ENCODE measurements at regions not wholly inside any gene's neighbourhood (a gene's known extent, or its start where the extent isn't known, plus 50 kb on each side); places are given as distances from the start of the nearest gene placed in this dataset.

DNA sequence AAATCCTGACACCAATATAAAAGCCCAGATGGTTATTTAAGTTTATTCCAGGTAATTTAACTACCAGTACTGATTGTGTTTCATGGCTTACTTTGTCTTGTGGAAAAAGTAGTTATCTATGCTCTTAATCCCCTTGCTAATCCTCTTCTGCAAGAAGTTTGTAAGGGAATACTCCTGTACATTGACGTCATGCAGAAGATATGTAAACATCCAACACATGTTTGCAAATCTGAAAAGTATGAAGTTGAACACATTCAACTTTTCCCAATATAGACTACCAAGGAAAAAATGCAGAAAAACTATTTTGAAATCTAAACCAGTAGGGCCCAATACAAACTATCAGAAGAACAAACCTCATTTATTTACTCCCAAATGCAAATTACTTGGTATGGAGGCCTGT is 56.3 kb upstream of the ELL2 start:
- ATAC-seq: no peak

DNA sequence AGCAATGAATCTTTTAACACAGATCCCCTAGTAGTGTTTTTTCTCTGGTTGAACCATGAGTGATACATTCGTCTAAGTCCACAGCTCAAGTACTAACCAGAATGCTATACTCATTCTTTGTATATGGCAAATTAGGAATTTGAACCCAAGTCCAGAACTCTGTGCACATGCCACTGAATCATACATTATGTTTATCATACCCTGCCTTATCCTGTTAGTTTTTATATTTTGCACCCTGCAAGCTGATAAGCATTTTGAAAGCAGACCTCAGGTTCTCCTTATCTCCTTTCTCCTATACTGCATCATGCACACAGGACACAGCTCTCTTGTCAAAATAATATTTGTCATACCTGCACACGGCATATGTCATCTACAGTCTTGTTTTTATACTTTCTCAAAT is 54.6 kb upstream of the ELL2 start:
- no peak for ATAC-seq

DNA sequence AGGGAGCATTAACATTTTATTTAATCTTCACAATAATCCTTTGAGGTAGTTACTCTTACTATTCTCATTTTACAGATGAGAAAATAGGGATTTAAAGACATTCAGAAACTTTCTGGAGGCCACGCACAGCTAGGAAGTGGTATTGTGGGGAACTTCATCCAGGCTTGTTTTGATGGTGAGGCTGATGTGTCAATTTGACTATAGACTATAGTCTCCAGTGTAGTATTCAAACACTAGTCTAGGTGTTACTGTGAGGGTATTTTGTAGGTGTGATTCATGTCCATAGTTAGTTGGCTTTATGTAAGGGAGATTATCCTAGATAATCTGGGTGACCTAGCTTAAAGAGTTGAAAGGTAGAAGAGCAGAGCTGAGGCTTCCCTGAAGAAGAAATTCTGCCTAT is 54.1 kb upstream of the ELL2 start:
- no peak for ATAC-seq

DNA sequence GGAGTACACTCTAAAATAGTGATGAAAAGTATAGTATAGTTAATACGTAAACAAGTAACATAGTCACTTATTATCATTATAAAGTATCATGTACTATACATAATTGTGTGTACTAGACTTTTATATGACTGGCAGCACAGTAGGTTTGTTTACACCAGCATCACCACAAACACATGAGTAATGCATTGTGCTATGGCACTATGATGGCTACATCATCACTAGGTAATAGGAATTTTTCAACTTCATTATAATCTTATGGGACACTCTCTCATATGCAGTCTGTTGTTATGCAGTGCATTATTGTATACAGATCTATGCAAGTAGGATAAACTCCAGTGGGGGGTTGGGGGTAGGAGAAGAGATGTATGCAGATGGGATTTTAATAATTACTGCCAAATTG is 52.7 kb upstream of the ELL2 start:
- ATAC-seq: no peak

DNA sequence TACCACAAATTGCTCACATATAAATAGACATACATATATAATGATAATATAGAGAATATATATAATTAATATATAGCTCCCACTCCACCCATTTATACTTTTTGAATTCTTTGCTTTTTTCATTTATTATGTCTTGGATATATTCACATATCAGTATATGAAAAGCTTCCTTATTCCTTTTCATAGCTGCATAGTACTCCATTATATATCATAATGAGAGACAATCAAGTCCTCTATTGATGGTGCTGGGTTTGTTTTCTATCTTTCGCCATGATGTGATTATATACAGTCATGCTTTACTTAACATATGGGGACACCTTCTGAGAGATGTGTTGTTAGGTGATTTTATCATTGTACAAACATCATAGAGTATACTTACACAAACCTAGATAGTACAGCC is 51.6 kb upstream of the ELL2 start:
- ATAC-seq: no peak

DNA sequence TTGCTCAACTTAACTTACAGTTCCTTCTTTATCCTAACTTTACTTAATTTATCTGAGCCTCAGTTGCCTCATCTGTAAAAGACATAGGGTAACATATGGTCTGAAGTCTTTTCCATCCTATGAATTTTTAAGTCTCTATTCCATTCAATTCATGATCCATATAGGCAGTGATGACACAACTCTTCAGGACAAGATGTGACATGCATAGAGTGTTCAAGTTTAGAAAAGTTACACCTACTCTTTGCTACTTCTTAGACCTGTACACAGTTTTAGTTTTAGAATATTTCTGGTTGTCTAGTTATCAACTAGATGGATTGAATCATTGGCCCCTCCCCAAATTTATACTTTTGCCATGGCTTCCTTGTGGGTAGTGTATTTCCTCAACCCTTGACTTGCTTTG is 50.7 kb upstream of the ELL2 start:
- peak; percentile 88 for ATAC-seq

Data from esophagus mucosa (tissue), 1 donor.